Liver (tissue), 8 donors: ENCODE measurements at regions not wholly inside any gene's neighbourhood (a gene's known extent, or its start where the extent isn't known, plus 50 kb on each side); places are given as distances from the start of the nearest gene placed in this dataset.
"Not testable (repeated sequence)": the region's sequence is repeated elsewhere in the genome, so short reads cannot be mapped to it uniquely, and the experiment has no call there.

Experiments used
- DNase-seq: peaks from one replicate; pipeline ENCODE4 v3.0.0-alpha.2; 2017; ENCODE audit warnings: low spot score
- H3K27ac ChIP-seq, 2 donors: one replicate each; pipeline ENCODE4 v1.7.0; 2013; ENCODE audit warnings: inconsistent platforms in 2 of 2, low read length in 2 of 2, control low read depth in 1 of 2, low read depth in 1 of 2, mild to moderate bottlenecking in 1 of 2
- H3K27me3 ChIP-seq, 4 donors: one replicate each; pipeline versions ENCODE4 v1.6.1 to v1.7.0; 2013; ENCODE audit warnings: low read length in 3 of 4, inconsistent platforms in 1 of 4, mild to moderate bottlenecking in 1 of 4, moderate library complexity in 1 of 4; ENCODE audit not compliant: control insufficient read depth in 4 of 4, insufficient read depth in 4 of 4
- H3K36me3 ChIP-seq, 4 donors: one replicate each; pipeline versions ENCODE4 v1.6.1 to v1.7.0; 2013; ENCODE audit warnings: low read length in 3 of 4, mild to moderate bottlenecking in 3 of 4, low read depth in 1 of 4, moderate library complexity in 1 of 4; ENCODE audit not compliant: control insufficient read depth in 4 of 4, insufficient read depth in 3 of 4
- H3K4me1 ChIP-seq, 4 donors: one replicate each; pipeline versions ENCODE4 v1.6.1 to v1.7.0; 2013; ENCODE audit warnings: low read length in 3 of 4, mild to moderate bottlenecking in 3 of 4, moderate library complexity in 1 of 4; ENCODE audit not compliant: control insufficient read depth in 4 of 4, insufficient read depth in 4 of 4
- H3K4me3 ChIP-seq, 3 donors: one replicate each; pipeline versions ENCODE4 v1.6.1 to v1.7.0; 2013; ENCODE audit warnings: low read length in 3 of 3, control low read depth in 1 of 3, low read depth in 1 of 3, mild to moderate bottlenecking in 1 of 3
- H3K9ac ChIP-seq, 2 donors: one replicate each; pipeline ENCODE4 v1.7.0; 2013; ENCODE audit warnings: low read length in 2 of 2, mild to moderate bottlenecking in 2 of 2, moderate library complexity in 2 of 2, control low read depth in 1 of 2, low read depth in 1 of 2
- H3K9me3 ChIP-seq, 4 donors: one replicate each; pipeline versions ENCODE4 v1.6.1 to v1.7.0; 2013; ENCODE audit warnings: low read length in 3 of 4; ENCODE audit not compliant: control insufficient read depth in 4 of 4
- ATF3 ChIP-seq: IDR thresholded peaks from 2 replicates; pipeline ENCODE4 v1.6.1; 2016; ENCODE audit warnings: antibody characterized with exemption
- EGR1 ChIP-seq, 2 donors: IDR thresholded peaks; 2 replicates each; pipeline ENCODE4 v1.6.1; 2016 to 2018; ENCODE audit warnings: antibody characterized with exemption in 2 of 2, low read depth in 2 of 2
- FOXA1 ChIP-seq: IDR thresholded peaks from 2 replicates; pipeline ENCODE4 v1.6.1; 2016; ENCODE audit warnings: antibody characterized with exemption
- FOXA2 ChIP-seq: IDR thresholded peaks from 2 replicates; pipeline ENCODE4 v1.6.1; 2016; ENCODE audit warnings: antibody characterized with exemption
- GABPA ChIP-seq, 2 donors: IDR thresholded peaks in 1 of 2; conservative IDR thresholded peaks in 1 of 2; 2 replicates each; pipeline ENCODE4 v1.6.1; 2016; ENCODE audit warnings: antibody characterized with exemption in 2 of 2, mild to moderate bottlenecking in 1 of 2, moderate library complexity in 1 of 2
- HNF4A ChIP-seq, 2 donors: conservative IDR thresholded peaks; 2 replicates each; pipeline ENCODE4 v1.6.1; 2016; ENCODE audit warnings: antibody characterized with exemption in 2 of 2, mild to moderate bottlenecking in 2 of 2
- HNF4G ChIP-seq: IDR thresholded peaks from 2 replicates; pipeline ENCODE4 v1.6.1; 2016; ENCODE audit warnings: antibody characterized with exemption
- JUND ChIP-seq, 2 donors: IDR thresholded peaks; 2 replicates each; pipeline ENCODE4 v1.6.1; 2016; ENCODE audit warnings: antibody characterized with exemption in 2 of 2
- MAX ChIP-seq: IDR thresholded peaks from 2 replicates; pipeline ENCODE4 v1.6.1; 2016; ENCODE audit warnings: antibody characterized with exemption
- NR2F2 ChIP-seq: IDR thresholded peaks from 2 replicates; pipeline ENCODE4 v1.6.1; 2016; ENCODE audit warnings: antibody characterized with exemption
- RAD21 ChIP-seq, 2 donors: IDR thresholded peaks; 2 replicates each; pipeline ENCODE4 v1.6.1; 2016; ENCODE audit warnings: antibody characterized with exemption in 2 of 2, mild to moderate bottlenecking in 2 of 2
- RXRA ChIP-seq, 2 donors: IDR thresholded peaks; 2 replicates each; pipeline ENCODE4 v1.6.1; 2017 to 2018; ENCODE audit warnings: antibody characterized with exemption in 2 of 2, mild to moderate bottlenecking in 1 of 2
- SP1 ChIP-seq: IDR thresholded peaks from 2 replicates; pipeline ENCODE4 v1.6.1; 2018; ENCODE audit warnings: antibody characterized with exemption, mild to moderate bottlenecking
- TAF1 ChIP-seq: conservative IDR thresholded peaks from 2 replicates; pipeline ENCODE4 v1.6.1; 2016; ENCODE audit warnings: antibody characterized with exemption, mild to moderate bottlenecking
- YY1 ChIP-seq: IDR thresholded peaks from 2 replicates; pipeline ENCODE4 v1.6.1; 2016; ENCODE audit warnings: antibody characterized with exemption, mild to moderate bottlenecking
- WGBS: extraction: QIAGEN DNeasy Blood & Tissue Kit; methylation state at CpG from one replicate; pipeline ENCODE4 v1.1.7; 2013; 5-methylcytosine and 5-hydroxymethylcytosine counted together
- TF ChIP-seq, protein P1 (sequence below): IDR thresholded peaks from 2 replicates; pipeline ENCODE4 v1.6.1; 2016; ENCODE audit warnings: antibody characterized with exemption, mild to moderate bottlenecking
- TF ChIP-seq, protein P2 (sequence below): fragments of 150-350 bp; IDR thresholded peaks from 2 replicates; pipeline ENCODE4 v1.5.1; 2017; ENCODE audit warnings: improper control_type of control experiment, low read depth, low read length; ENCODE audit not compliant: missing input control
- donor health status: healthy.
- donor health status: healthy.
- donor health status: healthy.
- donor health status: healthy.
- donor health status: healthy.

- TF ChIP-seq HNF4G (no peak), TAF1 (no peak)
- 93% methylated on average over 5 of the region's 5 CpGs for WGBS
- no peak for DNase-seq
- no peak overlapping the region for H3K9ac ChIP-seq
- H3K4me3 ChIP-seq, result no peak overlapping the region
- H3K27me3 ChIP-seq, result no peaks in the 10 kb centered on the region
- H3K9me3 ChIP-seq, result no peaks in the 10 kb centered on the region
- H3K27ac ChIP-seq, result no peak overlapping the region
- H3K36me3 ChIP-seq, result no peaks in the 10 kb centered on the region
- H3K4me1 ChIP-seq, result no peaks in the 10 kb centered on the region
Measured at GRCh38 chr18:70394672-70395071, 105.8 kb downstream of the SOCS6 start.

GRCh38 chr18:70390371-70391090, 101.7 kb downstream of the SOCS6 start:
- no peak for DNase-seq
- no peaks in the 10 kb centered on the region for H3K36me3 ChIP-seq
- 55% methylated on average over 4 of the region's 4 CpGs for WGBS
- H3K27me3 ChIP-seq, result no peaks in the 10 kb centered on the region
- TF ChIP-seq SP1 (no peak), GABPA (IDR thresholded peaks at IDR 0.05 in 1 of 2, conservative IDR thresholded peaks at IDR 0.05 in 1 of 2) (no peak), ATF3 (no peak), FOXA1 (no peak), RAD21 (IDR thresholded peaks at IDR 0.05) (no peak), NR2F2 (no peak)
- no peak overlapping the region for H3K4me3 ChIP-seq
- no peaks in the 10 kb centered on the region for H3K9me3 ChIP-seq
- H3K27ac ChIP-seq, result no peak overlapping the region
- H3K4me1 ChIP-seq, result peaks cover 0 to 14% (median 7%) of the 10 kb centered on the region in 4 donors
- H3K9ac ChIP-seq, result no peak overlapping the region

GRCh38 chr18:70389036-70389435, 100.2 kb downstream of the SOCS6 start:
- H3K9ac ChIP-seq, H3K9me3 ChIP-seq, H3K27ac ChIP-seq, DNase-seq, H3K36me3 ChIP-seq, H3K27me3 ChIP-seq, H3K4me3 ChIP-seq: not testable (repeated sequence)
- WGBS, result 97% methylated on average over 5 of the region's 5 CpGs
- peaks cover 0 to 14% (median 7%) of the 10 kb centered on the region in 4 donors for H3K4me1 ChIP-seq

DNA sequence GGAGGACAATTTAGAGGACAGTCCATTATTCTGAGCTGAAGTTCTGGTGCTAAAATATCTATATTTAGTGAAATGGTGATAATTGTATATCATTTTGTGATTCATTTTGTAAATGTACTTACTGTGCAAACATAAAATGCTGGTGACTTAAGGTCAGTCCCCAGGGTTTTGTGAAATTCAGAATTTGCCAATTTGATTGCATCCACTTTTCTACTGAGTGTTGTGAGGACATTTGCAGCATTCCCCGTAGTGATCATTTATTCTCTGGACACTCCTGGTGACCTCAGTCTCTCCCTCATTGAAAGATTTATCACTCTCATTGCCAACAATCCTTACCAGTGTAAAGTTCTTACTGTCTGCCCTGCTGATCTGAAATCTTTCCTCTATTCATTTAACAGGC, 98.2 kb downstream of the SOCS6 start:
- 35% methylated on average over 1 of the region's 1 CpG for WGBS
- no peaks in the 10 kb centered on the region for H3K27me3 ChIP-seq
- no peak for TF ChIP-seq GABPA (IDR thresholded peaks at IDR 0.05 in 1 of 2, conservative IDR thresholded peaks at IDR 0.05 in 1 of 2)
- TF ChIP-seq MAX, result peak; percentile 20
- TF ChIP-seq, protein P1, sequence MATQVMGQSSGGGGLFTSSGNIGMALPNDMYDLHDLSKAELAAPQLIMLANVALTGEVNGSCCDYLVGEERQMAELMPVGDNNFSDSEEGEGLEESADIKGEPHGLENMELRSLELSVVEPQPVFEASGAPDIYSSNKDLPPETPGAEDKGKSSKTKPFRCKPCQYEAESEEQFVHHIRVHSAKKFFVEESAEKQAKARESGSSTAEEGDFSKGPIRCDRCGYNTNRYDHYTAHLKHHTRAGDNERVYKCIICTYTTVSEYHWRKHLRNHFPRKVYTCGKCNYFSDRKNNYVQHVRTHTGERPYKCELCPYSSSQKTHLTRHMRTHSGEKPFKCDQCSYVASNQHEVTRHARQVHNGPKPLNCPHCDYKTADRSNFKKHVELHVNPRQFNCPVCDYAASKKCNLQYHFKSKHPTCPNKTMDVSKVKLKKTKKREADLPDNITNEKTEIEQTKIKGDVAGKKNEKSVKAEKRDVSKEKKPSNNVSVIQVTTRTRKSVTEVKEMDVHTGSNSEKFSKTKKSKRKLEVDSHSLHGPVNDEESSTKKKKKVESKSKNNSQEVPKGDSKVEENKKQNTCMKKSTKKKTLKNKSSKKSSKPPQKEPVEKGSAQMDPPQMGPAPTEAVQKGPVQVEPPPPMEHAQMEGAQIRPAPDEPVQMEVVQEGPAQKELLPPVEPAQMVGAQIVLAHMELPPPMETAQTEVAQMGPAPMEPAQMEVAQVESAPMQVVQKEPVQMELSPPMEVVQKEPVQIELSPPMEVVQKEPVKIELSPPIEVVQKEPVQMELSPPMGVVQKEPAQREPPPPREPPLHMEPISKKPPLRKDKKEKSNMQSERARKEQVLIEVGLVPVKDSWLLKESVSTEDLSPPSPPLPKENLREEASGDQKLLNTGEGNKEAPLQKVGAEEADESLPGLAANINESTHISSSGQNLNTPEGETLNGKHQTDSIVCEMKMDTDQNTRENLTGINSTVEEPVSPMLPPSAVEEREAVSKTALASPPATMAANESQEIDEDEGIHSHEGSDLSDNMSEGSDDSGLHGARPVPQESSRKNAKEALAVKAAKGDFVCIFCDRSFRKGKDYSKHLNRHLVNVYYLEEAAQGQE, result no peak
- TF ChIP-seq HNF4G, result no peak
- no peak for TF ChIP-seq TAF1
- TF ChIP-seq NR2F2, result no peak
- TF ChIP-seq FOXA2, result no peak
- TF ChIP-seq RXRA (IDR thresholded peaks at IDR 0.05), result peak; percentile 70 to 75
- no peak for TF ChIP-seq FOXA1
- TF ChIP-seq EGR1 (IDR thresholded peaks at IDR 0.05; ENCODE audit: low read depth in 2 of 2), result no peak
- TF ChIP-seq, protein P2, sequence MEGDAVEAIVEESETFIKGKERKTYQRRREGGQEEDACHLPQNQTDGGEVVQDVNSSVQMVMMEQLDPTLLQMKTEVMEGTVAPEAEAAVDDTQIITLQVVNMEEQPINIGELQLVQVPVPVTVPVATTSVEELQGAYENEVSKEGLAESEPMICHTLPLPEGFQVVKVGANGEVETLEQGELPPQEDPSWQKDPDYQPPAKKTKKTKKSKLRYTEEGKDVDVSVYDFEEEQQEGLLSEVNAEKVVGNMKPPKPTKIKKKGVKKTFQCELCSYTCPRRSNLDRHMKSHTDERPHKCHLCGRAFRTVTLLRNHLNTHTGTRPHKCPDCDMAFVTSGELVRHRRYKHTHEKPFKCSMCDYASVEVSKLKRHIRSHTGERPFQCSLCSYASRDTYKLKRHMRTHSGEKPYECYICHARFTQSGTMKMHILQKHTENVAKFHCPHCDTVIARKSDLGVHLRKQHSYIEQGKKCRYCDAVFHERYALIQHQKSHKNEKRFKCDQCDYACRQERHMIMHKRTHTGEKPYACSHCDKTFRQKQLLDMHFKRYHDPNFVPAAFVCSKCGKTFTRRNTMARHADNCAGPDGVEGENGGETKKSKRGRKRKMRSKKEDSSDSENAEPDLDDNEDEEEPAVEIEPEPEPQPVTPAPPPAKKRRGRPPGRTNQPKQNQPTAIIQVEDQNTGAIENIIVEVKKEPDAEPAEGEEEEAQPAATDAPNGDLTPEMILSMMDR, result no peak
- TF ChIP-seq JUND (IDR thresholded peaks at IDR 0.05), result peak in 1 of 2 donors; percentile 48
- TF ChIP-seq HNF4A (conservative IDR thresholded peaks at IDR 0.05), result peak; percentile 41 to 47
- TF ChIP-seq YY1, result peak; percentile 57
- TF ChIP-seq ATF3, result no peak
- TF ChIP-seq SP1, result peak; percentile 66
- TF ChIP-seq RAD21 (IDR thresholded peaks at IDR 0.05), result peak in 1 of 2 donors; percentile 56

More for the DNA sequence above, 98.2 kb downstream of the SOCS6 start:
- peaks cover 0 to 14% (median 7%) of the 10 kb centered on the region in 4 donors for H3K4me1 ChIP-seq
- H3K4me3 ChIP-seq, result no peak overlapping the region
- no peak overlapping the region for H3K9ac ChIP-seq
- no peaks in the 10 kb centered on the region for H3K9me3 ChIP-seq
- no peaks in the 10 kb centered on the region for H3K36me3 ChIP-seq
- H3K27ac ChIP-seq, result peak overlapping the region; percentile 67 to 80
- DNase-seq, result no peak
